ENCODE measurements at regions not wholly inside any gene's neighbourhood (a gene's known extent, or its start where the extent isn't known, plus 50 kb on each side); places are given as distances from the start of the nearest gene placed in this dataset.
"Not testable (repeated sequence)": the region's sequence is repeated elsewhere in the genome, so short reads cannot be mapped to it uniquely, and the experiment has no call there.

GRCh38 chr5:35538198-35538931, 79.3 kb upstream of the SPEF2 start:
- Histone ChIP-seq H3K36me3 (ENCODE audit: control insufficient read depth in 2 of 3, insufficient read depth in 3 of 3, low read length in 3 of 3) (no peaks in the 10 kb centered on the region), H3K27me3 (ENCODE audit: control insufficient read depth in 2 of 2, insufficient read depth in 2 of 2, low read length in 2 of 2) (peaks cover 0 to 4% of the 10 kb centered on the region in 2 donors), H3K4me1 (ENCODE audit: control insufficient read depth in 2 of 2, insufficient read depth in 2 of 2, low read length in 2 of 2) (no peaks in the 10 kb centered on the region), H3K27ac (ENCODE audit: low read depth, low read length) (no peak overlapping the region), H3K4me3 (ENCODE audit: low read length) (no peak overlapping the region), H3K9me3 (ENCODE audit: control insufficient read depth in 2 of 3, low read length in 3 of 3) (no peaks in the 10 kb centered on the region)
- DNase-seq (no peak), ATAC-seq (no peak)
- Mint-ChIP-seq H3K36me3 (no peaks in the 10 kb centered on the region), H3K9me3 (peaks cover 0 to 11% (median 3%) of the 10 kb centered on the region in 11 donors), H3K27me3 (peaks cover 0 to 14% (median 11%) of the 10 kb centered on the region in 5 donors), H3K4me1 (no peaks in the 10 kb centered on the region), H3K27ac (no peak overlapping the region), H3K4me3 (no peak overlapping the region)
- intact Hi-C loops (cut with micrococcal nuclease): no loop called here
- POLR2A ChIA-PET: no interaction called here
- CTCF ChIA-PET: no interaction called here

- no peaks in the 10 kb centered on the region for H3K9me3 ChIP-seq (ENCODE audit: control insufficient read depth in 2 of 3, low read length in 3 of 3)
- H3K4me1 Mint-ChIP-seq: no peaks in the 10 kb centered on the region
- peaks cover 0 to 6% (median 0%) of the 10 kb centered on the region in 11 donors for H3K9me3 Mint-ChIP-seq
- H3K27me3 Mint-ChIP-seq: peaks cover 0 to 10% (median 5%) of the 10 kb centered on the region in 5 donors
- H3K36me3 Mint-ChIP-seq: no peaks in the 10 kb centered on the region
- no peak for DNase-seq
- ATAC-seq: no peak
- H3K4me1 ChIP-seq (ENCODE audit: control insufficient read depth in 2 of 2, insufficient read depth in 2 of 2, low read length in 2 of 2): no peaks in the 10 kb centered on the region
- H3K4me3 ChIP-seq (ENCODE audit: low read length): no peak overlapping the region
- peaks cover 0 to 4% of the 10 kb centered on the region in 2 donors for H3K27me3 ChIP-seq (ENCODE audit: control insufficient read depth in 2 of 2, insufficient read depth in 2 of 2, low read length in 2 of 2)
- CTCF ChIA-PET: no interaction called here
- H3K36me3 ChIP-seq (ENCODE audit: control insufficient read depth in 2 of 3, insufficient read depth in 3 of 3, low read length in 3 of 3): no peaks in the 10 kb centered on the region
- intact Hi-C loops (cut with micrococcal nuclease): no loop called here
- H3K27ac ChIP-seq (ENCODE audit: low read depth, low read length): no peak overlapping the region
- no peak overlapping the region for H3K27ac Mint-ChIP-seq
- no peak overlapping the region for H3K4me3 Mint-ChIP-seq
- POLR2A ChIA-PET: no interaction called here
Observed at GRCh38 chr5:35533156-35533555, 84.5 kb upstream of the SPEF2 start.

GRCh38 chr5:35531553-35531952, 86.1 kb upstream of the SPEF2 start:
- POLR2A ChIA-PET, CTCF ChIA-PET: not testable (repeated sequence)

GRCh38 chr5:35518104-35518503, 99.6 kb upstream of the SPEF2 start:
- Histone ChIP-seq H3K4me1 (ENCODE audit: control insufficient read depth in 2 of 2, insufficient read depth in 2 of 2, low read length in 2 of 2) (no peaks in the 10 kb centered on the region), H3K9me3 (ENCODE audit: control insufficient read depth in 2 of 3, low read length in 3 of 3) (no peaks in the 10 kb centered on the region), H3K27me3 (ENCODE audit: control insufficient read depth in 2 of 2, insufficient read depth in 2 of 2, low read length in 2 of 2) (no peaks in the 10 kb centered on the region), H3K27ac (ENCODE audit: low read depth, low read length) (no peak overlapping the region), H3K36me3 (ENCODE audit: control insufficient read depth in 2 of 3, insufficient read depth in 3 of 3, low read length in 3 of 3) (no peaks in the 10 kb centered on the region), H3K4me3 (ENCODE audit: low read length) (no peak overlapping the region)
- intact Hi-C loops (cut with micrococcal nuclease): no loop called here
- DNase-seq (no peak), ATAC-seq (peak; percentile 60)
- Mint-ChIP-seq H3K9me3 (peaks cover 0 to 17% (median 4%) of the 10 kb centered on the region in 11 donors), H3K4me1 (no peaks in the 10 kb centered on the region), H3K27ac (no peak overlapping the region), H3K36me3 (peaks cover 0 to under 1% (median 0%) of the 10 kb centered on the region in 5 donors), H3K27me3 (peaks cover 7 to 28% (median 10%) of the 10 kb centered on the region in 5 donors), H3K4me3 (no peak overlapping the region)
- ChIA-PET CTCF (no interaction called here), POLR2A (no interaction called here)

More at GRCh38 chr5:35531553-35531952, 86.1 kb upstream of the SPEF2 start:
- H3K36me3 Mint-ChIP-seq; H3K4me1 ChIP-seq (ENCODE audit: control insufficient read depth in 2 of 2, insufficient read depth in 2 of 2, low read length in 2 of 2); H3K36me3 ChIP-seq (ENCODE audit: control insufficient read depth in 2 of 3, insufficient read depth in 3 of 3, low read length in 3 of 3); ATAC-seq; H3K9me3 ChIP-seq (ENCODE audit: control insufficient read depth in 2 of 3, low read length in 3 of 3); DNase-seq; H3K27ac ChIP-seq (ENCODE audit: low read depth, low read length); H3K4me3 Mint-ChIP-seq; H3K27ac Mint-ChIP-seq; H3K27me3 ChIP-seq (ENCODE audit: control insufficient read depth in 2 of 2, insufficient read depth in 2 of 2, low read length in 2 of 2); H3K4me3 ChIP-seq (ENCODE audit: low read length); H3K9me3 Mint-ChIP-seq; intact Hi-C loops (cut with micrococcal nuclease); H3K4me1 Mint-ChIP-seq: not testable (repeated sequence)
- H3K27me3 Mint-ChIP-seq: peaks cover 0 to 11% (median 5%) of the 10 kb centered on the region in 5 donors

- Histone ChIP-seq H3K27ac (ENCODE audit: low read depth, low read length) (no peak overlapping the region), H3K4me3 (ENCODE audit: low read length) (no peak overlapping the region), H3K9me3 (ENCODE audit: control insufficient read depth in 2 of 3, low read length in 3 of 3) (no peaks in the 10 kb centered on the region), H3K36me3 (ENCODE audit: control insufficient read depth in 2 of 3, insufficient read depth in 3 of 3, low read length in 3 of 3) (no peaks in the 10 kb centered on the region), H3K4me1 (ENCODE audit: control insufficient read depth in 2 of 2, insufficient read depth in 2 of 2, low read length in 2 of 2) (no peaks in the 10 kb centered on the region), H3K27me3 (ENCODE audit: control insufficient read depth in 2 of 2, insufficient read depth in 2 of 2, low read length in 2 of 2) (no peaks in the 10 kb centered on the region)
- Mint-ChIP-seq H3K27me3 (peaks cover 4 to 24% (median 14%) of the 10 kb centered on the region in 5 donors), H3K4me3 (no peak overlapping the region), H3K4me1 (no peaks in the 10 kb centered on the region), H3K27ac (no peak overlapping the region), H3K36me3 (peaks cover 0 to 6% (median 0%) of the 10 kb centered on the region in 5 donors), H3K9me3 (peaks cover 2 to 23% (median 4%) of the 10 kb centered on the region in 11 donors)
- ChIA-PET CTCF (no interaction called here), POLR2A (no interaction called here)
- no peak for DNase-seq
- intact Hi-C loops (cut with micrococcal nuclease): no loop called here
- ATAC-seq: no peak
Observed at GRCh38 chr5:35516271-35516670, 101.4 kb upstream of the SPEF2 start.

- peaks cover 4 to 25% (median 11%) of the 10 kb centered on the region in 5 donors for H3K27me3 Mint-ChIP-seq
- intact Hi-C loops (cut with micrococcal nuclease): no loop called here
- peaks cover 2 to 45% (median 8%) of the 10 kb centered on the region in 11 donors for H3K9me3 Mint-ChIP-seq
- CTCF ChIA-PET: no interaction called here
- Histone ChIP-seq H3K4me1 (ENCODE audit: control insufficient read depth in 2 of 2, insufficient read depth in 2 of 2, low read length in 2 of 2) (no peaks in the 10 kb centered on the region), H3K27ac (ENCODE audit: low read depth, low read length) (no peak overlapping the region), H3K9me3 (ENCODE audit: control insufficient read depth in 2 of 3, low read length in 3 of 3) (no peaks in the 10 kb centered on the region), H3K27me3 (ENCODE audit: control insufficient read depth in 2 of 2, insufficient read depth in 2 of 2, low read length in 2 of 2) (no peaks in the 10 kb centered on the region), H3K4me3 (ENCODE audit: low read length) (no peak overlapping the region), H3K36me3 (ENCODE audit: control insufficient read depth in 2 of 3, insufficient read depth in 3 of 3, low read length in 3 of 3) (no peaks in the 10 kb centered on the region)
- POLR2A ChIA-PET: no interaction called here
- DNase-seq (no peak), ATAC-seq (no peak)
- H3K27ac Mint-ChIP-seq: no peak overlapping the region
- no peaks in the 10 kb centered on the region for H3K4me1 Mint-ChIP-seq
- H3K4me3 Mint-ChIP-seq: no peak overlapping the region
- H3K36me3 Mint-ChIP-seq: peaks cover 0 to 6% (median 0%) of the 10 kb centered on the region in 5 donors
Observed at GRCh38 chr5:35513612-35514011, 104.1 kb upstream of the SPEF2 start.

GRCh38 chr5:35502206-35502605, 115.5 kb upstream of the SPEF2 start:
- peaks cover 0 to 5% (median under 1%) of the 10 kb centered on the region in 5 donors for H3K27me3 Mint-ChIP-seq
- no peak overlapping the region for H3K27ac Mint-ChIP-seq
- no peak overlapping the region for H3K4me3 Mint-ChIP-seq
- peaks cover 0 to 11% (median 0%) of the 10 kb centered on the region in 3 experiments for H3K9me3 ChIP-seq (ENCODE audit: control insufficient read depth in 2 of 3, low read length in 3 of 3)
- no peaks in the 10 kb centered on the region for H3K27me3 ChIP-seq (ENCODE audit: control insufficient read depth in 2 of 2, insufficient read depth in 2 of 2, low read length in 2 of 2)
- POLR2A ChIA-PET: no interaction called here
- no peaks in the 10 kb centered on the region for H3K4me1 ChIP-seq (ENCODE audit: control insufficient read depth in 2 of 2, insufficient read depth in 2 of 2, low read length in 2 of 2)
- CTCF ChIA-PET: no interaction called here
- H3K4me3 ChIP-seq (ENCODE audit: low read length): no peak overlapping the region
- intact Hi-C loops (cut with micrococcal nuclease): no loop called here
- no peaks in the 10 kb centered on the region for H3K4me1 Mint-ChIP-seq
- DNase-seq (no peak), ATAC-seq (no peak)
- peaks cover 0 to 11% (median 0%) of the 10 kb centered on the region in 5 donors for H3K36me3 Mint-ChIP-seq
- H3K36me3 ChIP-seq (ENCODE audit: control insufficient read depth in 2 of 3, insufficient read depth in 3 of 3, low read length in 3 of 3): no peaks in the 10 kb centered on the region
- no peak overlapping the region for H3K27ac ChIP-seq (ENCODE audit: low read depth, low read length)
- peaks cover 2 to 57% (median 29%) of the 10 kb centered on the region in 11 donors for H3K9me3 Mint-ChIP-seq
